Keratinocyte (primary cell): ENCODE measurements at regions not wholly inside any gene's neighbourhood (a gene's known extent, or its start where the extent isn't known, plus 50 kb on each side); places are given as distances from the start of the nearest gene placed in this dataset.

Experiments used
- DNase-seq: peaks from one replicate; pipeline ENCODE4 v3.0.0-alpha.2; 2011; ENCODE audit warnings: low read depth, missing footprints, low spot score
- FAIRE-seq: peaks from 2 replicates; lab custom pipeline; 2011; peaks lifted over from hg19 to GRCh38; lab: Jason Lieb, UNC
- H2AFZ ChIP-seq: 2 replicates; pipeline ENCODE4 v1.6.0; 2012; ENCODE audit warnings: low read length, control low read depth, inconsistent platforms; ENCODE audit not compliant: control insufficient read depth
- H3K27ac ChIP-seq: 2 replicates; pipeline ENCODE4 v1.5.1; 2011; ENCODE audit warnings: low read length; ENCODE audit not compliant: control insufficient read depth, insufficient read depth
- H3K27me3 ChIP-seq: 3 replicates; pipeline ENCODE4 v1.6.0; 2011; ENCODE audit warnings: low read length; ENCODE audit not compliant: control insufficient read depth, insufficient read depth; ENCODE audit errors: extremely low read depth
- H3K36me3 ChIP-seq, 2 experiments: 2 replicates in 1 of 2; 3 replicates in 1 of 2; pipeline ENCODE4 v1.5.1; 2011; ENCODE audit warnings: low read length in 2 of 2, mild to moderate bottlenecking in 1 of 2; ENCODE audit not compliant: control insufficient read depth in 2 of 2, insufficient read depth in 2 of 2; ENCODE audit errors: extremely low read depth in 1 of 2
- H3K4me1 ChIP-seq: 3 replicates; pipeline ENCODE4 v1.5.1; 2011; ENCODE audit warnings: low read length; ENCODE audit not compliant: control insufficient read depth, insufficient read depth; ENCODE audit errors: extremely low read depth
- H3K4me2 ChIP-seq: 3 replicates; pipeline ENCODE4 v1.6.0; 2011; ENCODE audit warnings: low read depth, low read length; ENCODE audit not compliant: control insufficient read depth, insufficient read depth; ENCODE audit errors: extremely low read depth
- H3K4me3 ChIP-seq, 3 experiments: fragments of 200-600 bp in 1 of 3; sonication (generic) in 1 of 3; 2 replicates in 2 of 3; 3 replicates in 1 of 3; pipeline ENCODE4 v1.5.1; 2011 to 2016; ENCODE audit warnings: low read length in 3 of 3, mild to moderate bottlenecking in 3 of 3, control low read depth in 2 of 3, inconsistent platforms in 1 of 3, low read depth in 1 of 3, mixed read lengths in 1 of 3, mixed run types in 1 of 3, moderate library complexity in 1 of 3; ENCODE audit not compliant: control insufficient read depth in 2 of 3, insufficient read depth in 2 of 3; ENCODE audit errors: extremely low read depth in 1 of 3
- H3K79me2 ChIP-seq: 2 replicates; pipeline ENCODE4 v1.6.0; 2012; ENCODE audit warnings: low read length; ENCODE audit not compliant: control insufficient read depth, insufficient read depth
- H3K9ac ChIP-seq: 3 replicates; pipeline ENCODE4 v1.6.0; 2011; ENCODE audit warnings: low read length; ENCODE audit not compliant: control insufficient read depth, insufficient read depth; ENCODE audit errors: extremely low read depth
- H3K9me1 ChIP-seq: 3 replicates; pipeline ENCODE4 v1.6.0; 2011; ENCODE audit warnings: low read length; ENCODE audit not compliant: control insufficient read depth, insufficient read depth; ENCODE audit errors: extremely low read depth
- H3K9me3 ChIP-seq: 2 replicates; pipeline ENCODE4 v1.5.1; 2012; ENCODE audit warnings: low read depth, low read length; ENCODE audit not compliant: control insufficient read depth
- H4K20me1 ChIP-seq: 3 replicates; pipeline ENCODE4 v1.6.0; 2011; ENCODE audit warnings: low read length; ENCODE audit not compliant: control insufficient read depth, insufficient read depth; ENCODE audit errors: extremely low read depth
- EZH2 ChIP-seq: IDR thresholded peaks from one replicate; pipeline ENCODE4 v1.6.1; 2012; ENCODE audit warnings: inconsistent platforms, mild to moderate bottlenecking, low read length, moderate library complexity
- dilution Hi-C: fragments of 300-500 bp; cut with MboI; formaldehyde crosslinking; loops from one replicate; pipeline ENCODE4 v1.7.0; 2020; ENCODE audit warnings: low sequenced_read_pairs; ENCODE audit not compliant: extremely low pct_ligation_motif_present
- TF ChIP-seq, protein P1 (sequence below), 3 experiments: IDR thresholded peaks in 1 of 3; conservative IDR thresholded peaks in 1 of 3; optimal IDR thresholded peaks in 1 of 3; 2 replicates in 2 of 3; 3 replicates in 1 of 3; pipeline versions ENCODE3 to v1.5.1; 2011; ENCODE audit warnings: low read length in 3 of 3, mild to moderate bottlenecking in 3 of 3, moderate library complexity in 2 of 3, control low read depth in 1 of 3, inconsistent platforms in 1 of 3; ENCODE audit not compliant: insufficient read depth in 2 of 3; ENCODE audit errors: extremely low read depth in 1 of 3

DNA sequence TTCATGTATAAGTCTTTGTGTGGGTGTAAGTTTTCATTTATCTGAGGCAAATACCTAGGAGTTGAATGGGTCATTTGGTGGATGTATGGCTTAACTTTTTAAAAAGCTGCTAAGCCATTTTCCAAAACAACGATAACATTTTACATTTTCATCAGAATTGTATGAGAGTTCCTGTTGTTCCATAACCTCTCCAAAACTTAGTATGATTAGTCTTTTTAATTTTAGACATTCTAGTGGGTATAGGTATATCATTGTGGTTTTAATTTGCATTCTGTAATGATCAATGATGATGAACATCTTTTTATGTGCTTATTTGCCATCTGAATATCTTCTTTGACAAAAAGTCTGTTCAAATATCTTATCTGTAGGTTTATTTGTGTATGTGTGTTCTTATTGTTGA, 74.4 kb upstream of the UGP2 start:
- no peak for FAIRE-seq
- dilution Hi-C loops, result no loop called here
- no peak overlapping the region for H2AFZ ChIP-seq

DNA sequence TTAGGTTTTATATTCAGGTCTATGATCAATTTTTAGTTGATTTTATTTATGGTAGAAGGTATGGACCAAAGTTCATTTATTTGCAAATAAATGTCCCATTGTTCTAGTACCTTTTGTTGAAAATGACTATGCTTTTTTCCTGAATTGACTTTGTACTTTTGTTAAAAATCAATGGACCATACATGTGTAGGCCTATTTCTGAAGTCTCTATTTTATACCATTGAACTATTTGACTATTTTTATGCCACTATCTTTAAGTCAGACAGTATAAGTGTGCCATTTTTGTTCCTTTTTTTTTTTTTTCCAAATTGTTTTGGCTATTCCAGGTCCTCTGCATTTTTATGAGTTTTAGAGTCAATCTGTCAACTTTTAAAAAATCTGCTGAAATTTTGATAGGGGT, 73.6 kb upstream of the UGP2 start:
- no peaks in the 10 kb centered on the region for H3K36me3 ChIP-seq
- TF ChIP-seq EZH2, result no peak
- TF ChIP-seq, protein P1, sequence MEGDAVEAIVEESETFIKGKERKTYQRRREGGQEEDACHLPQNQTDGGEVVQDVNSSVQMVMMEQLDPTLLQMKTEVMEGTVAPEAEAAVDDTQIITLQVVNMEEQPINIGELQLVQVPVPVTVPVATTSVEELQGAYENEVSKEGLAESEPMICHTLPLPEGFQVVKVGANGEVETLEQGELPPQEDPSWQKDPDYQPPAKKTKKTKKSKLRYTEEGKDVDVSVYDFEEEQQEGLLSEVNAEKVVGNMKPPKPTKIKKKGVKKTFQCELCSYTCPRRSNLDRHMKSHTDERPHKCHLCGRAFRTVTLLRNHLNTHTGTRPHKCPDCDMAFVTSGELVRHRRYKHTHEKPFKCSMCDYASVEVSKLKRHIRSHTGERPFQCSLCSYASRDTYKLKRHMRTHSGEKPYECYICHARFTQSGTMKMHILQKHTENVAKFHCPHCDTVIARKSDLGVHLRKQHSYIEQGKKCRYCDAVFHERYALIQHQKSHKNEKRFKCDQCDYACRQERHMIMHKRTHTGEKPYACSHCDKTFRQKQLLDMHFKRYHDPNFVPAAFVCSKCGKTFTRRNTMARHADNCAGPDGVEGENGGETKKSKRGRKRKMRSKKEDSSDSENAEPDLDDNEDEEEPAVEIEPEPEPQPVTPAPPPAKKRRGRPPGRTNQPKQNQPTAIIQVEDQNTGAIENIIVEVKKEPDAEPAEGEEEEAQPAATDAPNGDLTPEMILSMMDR (optimal IDR thresholded peaks at IDR 0.05 in 1 of 3, IDR thresholded peaks at IDR 0.05 in 1 of 3, conservative IDR thresholded peaks at IDR 0.05 in 1 of 3; ENCODE audit: extremely low read depth in 1 of 3, insufficient read depth in 2 of 3, low read length in 3 of 3), result no peak
- no peak overlapping the region for H2AFZ ChIP-seq
- no peaks in the 10 kb centered on the region for H3K27me3 ChIP-seq
- no peak overlapping the region for H3K9ac ChIP-seq
- no peaks in the 10 kb centered on the region for H4K20me1 ChIP-seq
- no peak for FAIRE-seq
- dilution Hi-C loops, result no loop called here
- H3K27ac ChIP-seq, result no peak overlapping the region
- no peaks in the 10 kb centered on the region for H3K4me1 ChIP-seq
- no peak overlapping the region for H3K4me2 ChIP-seq
- H3K4me3 ChIP-seq, result no peak overlapping the region
- no peak for DNase-seq
- H3K9me3 ChIP-seq, result no peaks in the 10 kb centered on the region
- no peaks in the 10 kb centered on the region for H3K79me2 ChIP-seq
- no peaks in the 10 kb centered on the region for H3K9me1 ChIP-seq

More for the DNA sequence above, 74.4 kb upstream of the UGP2 start:
- no peak for DNase-seq
- H3K9me1 ChIP-seq, result no peaks in the 10 kb centered on the region
- no peak overlapping the region for H3K9ac ChIP-seq
- H3K4me3 ChIP-seq, result no peak overlapping the region
- H3K27ac ChIP-seq, result no peak overlapping the region
- H3K9me3 ChIP-seq, result no peaks in the 10 kb centered on the region
- no peaks in the 10 kb centered on the region for H3K79me2 ChIP-seq
- no peaks in the 10 kb centered on the region for H3K4me1 ChIP-seq
- H3K4me2 ChIP-seq, result no peak overlapping the region
- H3K36me3 ChIP-seq, result no peaks in the 10 kb centered on the region
- H4K20me1 ChIP-seq, result no peaks in the 10 kb centered on the region
- TF ChIP-seq, protein P1 (optimal IDR thresholded peaks at IDR 0.05 in 1 of 3, IDR thresholded peaks at IDR 0.05 in 1 of 3, conservative IDR thresholded peaks at IDR 0.05 in 1 of 3; ENCODE audit: extremely low read depth in 1 of 3, insufficient read depth in 2 of 3, low read length in 3 of 3), result no peak
- TF ChIP-seq EZH2, result no peak
- H3K27me3 ChIP-seq, result no peaks in the 10 kb centered on the region
